Activated CD8-positive, alpha-beta T cell treated with anti-CD3 and anti-CD28 coated beads for 36 hours (primary cell): ENCODE measurements at regions not wholly inside any gene's neighbourhood (a gene's known extent, or its start where the extent isn't known, plus 50 kb on each side); places are given as distances from the start of the nearest gene placed in this dataset.
"Not testable (repeated sequence)": the region's sequence is repeated elsewhere in the genome, so short reads cannot be mapped to it uniquely, and the experiment has no call there.

Experiments used
- ATAC-seq: fragments of 200-7000 bp; cut with Tn5 transposase; one replicate; pipeline ENCODE4 v1.10.0; 2021; ENCODE audit warnings: mild to moderate bottlenecking, moderate library complexity
- CTCF ChIA-PET: fragments of 350-600 bp; sonication (Branson Sonifier 250); formaldehyde crosslinking; loops from one replicate; lab custom pipeline; 2021; ENCODE audit warnings: antibody characterized with exemption; lab: Charles Lee
- POLR2A ChIA-PET: fragments of 350-600 bp; sonication (Branson Sonifier 250); formaldehyde crosslinking; loops from one replicate; lab custom pipeline; 2021; ENCODE audit warnings: antibody characterized with exemption; lab: Charles Lee
- DNase-seq: peaks from one replicate; pipeline ENCODE4 v3.0.0-alpha.2; 2020
- H3K27ac Mint-ChIP-seq: one replicate; pipeline ENCODE4 v1.8.0; 2021; ENCODE audit warnings: mild to moderate bottlenecking, mixed read lengths
- H3K27me3 Mint-ChIP-seq: one replicate; pipeline ENCODE4 v1.8.0; 2021; ENCODE audit warnings: mixed read lengths
- H3K36me3 Mint-ChIP-seq: one replicate; pipeline ENCODE4 v1.8.0; 2021; ENCODE audit warnings: low read depth, mixed read lengths
- H3K4me1 Mint-ChIP-seq: one replicate; pipeline ENCODE4 v1.8.0; 2021; ENCODE audit warnings: low read depth, mixed read lengths
- H3K4me3 Mint-ChIP-seq: one replicate; pipeline ENCODE4 v1.8.0; 2021; ENCODE audit warnings: mild to moderate bottlenecking, moderate library complexity, mixed read lengths
- H3K9me3 Mint-ChIP-seq: one replicate; pipeline ENCODE4 v1.8.0; 2021; ENCODE audit warnings: mixed read lengths
- intact Hi-C: fragments of 100-400 bp; cut with micrococcal nuclease; formaldehyde crosslinking; loops from one replicate; pipeline ENCODE4 v1.10.0; 2022
- TF ChIP-seq, protein P1 (sequence below): fragments of 200-600 bp; IDR thresholded peaks from one replicate; pipeline ENCODE4 v1.8.0; 2022; ENCODE audit warnings: antibody characterized with exemption, mild to moderate bottlenecking

DNA sequence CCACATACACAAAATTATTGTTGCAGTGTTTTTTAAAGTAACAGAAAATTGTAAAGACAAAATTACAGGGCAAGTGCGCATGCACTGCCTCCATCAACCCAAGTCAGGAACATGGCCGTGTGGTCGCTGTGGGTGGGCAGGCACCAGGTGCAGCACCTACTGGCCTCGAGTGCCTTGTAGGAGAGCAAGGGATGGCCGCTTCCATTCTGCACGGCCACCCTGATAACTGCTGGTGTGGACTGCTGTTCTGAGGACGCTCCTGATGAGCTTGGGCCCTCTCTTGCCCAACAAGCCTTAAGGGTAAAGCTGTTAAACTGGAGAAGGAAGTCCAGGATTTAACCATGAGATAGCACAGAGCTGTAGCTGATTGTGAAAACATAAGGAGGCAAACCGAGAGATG, 124.6 kb upstream of the PPP1R9A start:
- H3K4me1 Mint-ChIP-seq, result no peaks in the 10 kb centered on the region
- no peaks in the 10 kb centered on the region for H3K27me3 Mint-ChIP-seq
- no peaks in the 10 kb centered on the region for H3K36me3 Mint-ChIP-seq
- H3K9me3 Mint-ChIP-seq, result no peaks in the 10 kb centered on the region
- POLR2A ChIA-PET, result no interaction called here
- no peak overlapping the region for H3K4me3 Mint-ChIP-seq
- TF ChIP-seq, protein P1, sequence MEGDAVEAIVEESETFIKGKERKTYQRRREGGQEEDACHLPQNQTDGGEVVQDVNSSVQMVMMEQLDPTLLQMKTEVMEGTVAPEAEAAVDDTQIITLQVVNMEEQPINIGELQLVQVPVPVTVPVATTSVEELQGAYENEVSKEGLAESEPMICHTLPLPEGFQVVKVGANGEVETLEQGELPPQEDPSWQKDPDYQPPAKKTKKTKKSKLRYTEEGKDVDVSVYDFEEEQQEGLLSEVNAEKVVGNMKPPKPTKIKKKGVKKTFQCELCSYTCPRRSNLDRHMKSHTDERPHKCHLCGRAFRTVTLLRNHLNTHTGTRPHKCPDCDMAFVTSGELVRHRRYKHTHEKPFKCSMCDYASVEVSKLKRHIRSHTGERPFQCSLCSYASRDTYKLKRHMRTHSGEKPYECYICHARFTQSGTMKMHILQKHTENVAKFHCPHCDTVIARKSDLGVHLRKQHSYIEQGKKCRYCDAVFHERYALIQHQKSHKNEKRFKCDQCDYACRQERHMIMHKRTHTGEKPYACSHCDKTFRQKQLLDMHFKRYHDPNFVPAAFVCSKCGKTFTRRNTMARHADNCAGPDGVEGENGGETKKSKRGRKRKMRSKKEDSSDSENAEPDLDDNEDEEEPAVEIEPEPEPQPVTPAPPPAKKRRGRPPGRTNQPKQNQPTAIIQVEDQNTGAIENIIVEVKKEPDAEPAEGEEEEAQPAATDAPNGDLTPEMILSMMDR, result no peak
- intact Hi-C loops, result no loop called here
- ATAC-seq (no peak), DNase-seq (no peak)
- H3K27ac Mint-ChIP-seq, result no peak overlapping the region
- CTCF ChIA-PET, result no interaction called here

DNA sequence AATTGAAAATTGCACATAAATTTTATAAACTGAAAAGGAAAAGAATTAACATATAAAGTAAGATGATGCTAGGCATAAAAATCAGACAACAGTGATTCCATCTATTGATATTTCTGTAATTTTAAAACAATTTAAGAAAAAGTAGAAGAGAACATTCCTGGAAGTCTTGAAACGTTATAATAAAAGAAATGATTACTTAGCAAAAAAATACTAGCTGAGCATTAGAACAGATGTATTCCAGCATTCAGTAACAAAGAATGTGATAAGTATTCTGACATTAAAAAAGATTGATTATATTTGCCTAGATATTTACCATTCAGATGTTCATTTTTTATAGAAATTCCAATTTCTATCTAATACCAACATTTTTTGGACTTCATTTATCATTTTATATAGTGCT, 120.1 kb upstream of the PPP1R9A start:
- Mint-ChIP-seq H3K27ac (no peak overlapping the region), H3K4me3 (no peak overlapping the region), H3K36me3 (no peaks in the 10 kb centered on the region), H3K9me3 (peaks cover 3% of the 10 kb centered on the region), H3K27me3 (no peaks in the 10 kb centered on the region), H3K4me1 (no peaks in the 10 kb centered on the region)
- TF ChIP-seq, protein P1, result no peak
- no peak for DNase-seq
- ATAC-seq, result no peak
- CTCF ChIA-PET, result no interaction called here
- POLR2A ChIA-PET, result no interaction called here
- intact Hi-C loops, result no loop called here

DNA sequence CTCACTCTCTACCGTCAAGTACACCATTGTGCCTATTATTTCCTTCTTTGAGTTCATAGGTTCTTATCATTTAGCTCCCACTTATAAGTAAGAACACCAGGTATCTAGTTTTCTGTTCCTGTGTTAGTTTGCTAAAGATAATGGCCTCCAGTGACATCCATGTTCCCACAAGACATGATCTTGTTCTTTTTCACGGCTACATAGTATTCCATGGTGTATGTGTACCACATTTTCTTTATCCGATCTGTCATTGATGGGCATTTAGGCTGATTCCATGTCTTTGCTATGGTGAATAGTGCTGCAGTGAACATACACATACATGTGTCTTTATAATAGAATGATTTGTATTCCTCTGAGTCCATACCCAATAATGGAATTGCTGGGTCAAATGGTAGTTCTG, 119.0 kb upstream of the PPP1R9A start:
- H3K27ac Mint-ChIP-seq, DNase-seq, H3K4me1 Mint-ChIP-seq, ATAC-seq, H3K27me3 Mint-ChIP-seq, POLR2A ChIA-PET, H3K4me3 Mint-ChIP-seq, CTCF ChIA-PET, intact Hi-C loops, H3K36me3 Mint-ChIP-seq, H3K9me3 Mint-ChIP-seq: not testable (repeated sequence)

DNA sequence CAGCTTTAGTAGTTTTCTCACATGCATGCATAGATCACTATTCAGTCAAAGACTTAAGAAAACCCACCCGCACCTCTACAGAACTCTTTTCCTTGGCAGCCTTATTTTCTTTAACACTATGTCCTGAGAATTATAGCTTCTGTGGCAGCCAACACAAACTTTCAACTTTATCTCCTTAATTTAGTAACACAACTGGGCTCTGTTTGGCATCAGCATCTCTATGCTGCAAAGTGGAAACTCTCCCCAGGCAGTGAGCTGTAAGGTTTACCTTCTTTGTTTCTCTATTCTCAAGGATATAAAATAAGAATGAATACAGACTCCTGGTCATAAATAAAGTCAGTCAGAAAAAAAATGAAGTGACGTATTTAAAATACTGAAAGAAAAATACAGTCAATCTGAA, 115.2 kb upstream of the PPP1R9A start:
- no peaks in the 10 kb centered on the region for H3K36me3 Mint-ChIP-seq
- no peak for ATAC-seq
- ChIA-PET POLR2A (no interaction called here), CTCF (no interaction called here)
- no peaks in the 10 kb centered on the region for H3K4me1 Mint-ChIP-seq
- no peak for DNase-seq
- intact Hi-C loops, result no loop called here
- no peak overlapping the region for H3K27ac Mint-ChIP-seq
- TF ChIP-seq, protein P1, result no peak
- H3K4me3 Mint-ChIP-seq, result no peak overlapping the region
- H3K27me3 Mint-ChIP-seq, result no peaks in the 10 kb centered on the region
- peaks cover 3% of the 10 kb centered on the region for H3K9me3 Mint-ChIP-seq

DNA sequence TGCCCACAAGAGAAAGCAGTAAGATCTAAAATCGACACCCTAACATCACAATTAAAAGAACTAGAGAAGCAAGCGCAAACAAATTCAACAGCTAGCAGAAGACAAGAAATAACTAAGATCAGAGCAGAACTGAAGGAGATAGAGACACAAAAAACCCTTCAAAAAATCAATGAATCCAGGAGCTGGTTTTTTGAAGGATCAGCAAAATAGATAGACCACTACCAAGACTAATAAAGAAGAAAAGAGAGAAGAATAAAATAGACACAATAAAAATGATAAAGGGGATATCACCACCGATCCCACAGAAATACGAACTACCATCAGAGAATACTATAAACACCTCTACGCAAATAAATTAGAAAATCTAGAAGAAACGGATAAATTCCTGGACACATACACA, 110.0 kb upstream of the PPP1R9A start:
- DNase-seq, H3K27ac Mint-ChIP-seq, H3K4me3 Mint-ChIP-seq, POLR2A ChIA-PET, H3K27me3 Mint-ChIP-seq, H3K9me3 Mint-ChIP-seq, intact Hi-C loops, CTCF ChIA-PET, H3K4me1 Mint-ChIP-seq, ATAC-seq, H3K36me3 Mint-ChIP-seq: not testable (repeated sequence)

DNA sequence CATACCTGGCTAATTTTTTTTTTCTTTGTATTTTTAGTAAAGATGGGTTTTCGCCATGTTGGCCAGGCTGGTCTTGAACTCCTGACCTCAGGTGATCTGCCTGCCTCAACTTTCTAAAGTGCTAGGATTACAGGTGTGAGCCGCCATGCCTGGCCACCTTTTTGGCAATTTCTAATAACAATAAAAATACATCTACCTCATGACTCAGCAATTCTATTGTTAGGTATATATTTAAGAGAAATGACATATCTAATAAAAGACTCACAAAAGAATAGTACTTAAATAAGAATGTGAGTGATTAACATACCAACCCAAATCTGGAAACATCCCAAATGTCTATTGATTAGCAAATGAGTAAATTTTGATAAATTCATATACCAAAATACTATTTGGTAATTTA, 103.6 kb upstream of the PPP1R9A start:
- Mint-ChIP-seq H3K9me3 (no peaks in the 10 kb centered on the region), H3K27me3 (no peaks in the 10 kb centered on the region), H3K4me3 (no peak overlapping the region), H3K4me1 (no peaks in the 10 kb centered on the region), H3K36me3 (no peaks in the 10 kb centered on the region), H3K27ac (no peak overlapping the region)
- POLR2A ChIA-PET, result no interaction called here
- intact Hi-C loops, result no loop called here
- CTCF ChIA-PET, result no interaction called here
- ATAC-seq (no peak), DNase-seq (no peak)
- TF ChIP-seq, protein P1, result no peak

DNA sequence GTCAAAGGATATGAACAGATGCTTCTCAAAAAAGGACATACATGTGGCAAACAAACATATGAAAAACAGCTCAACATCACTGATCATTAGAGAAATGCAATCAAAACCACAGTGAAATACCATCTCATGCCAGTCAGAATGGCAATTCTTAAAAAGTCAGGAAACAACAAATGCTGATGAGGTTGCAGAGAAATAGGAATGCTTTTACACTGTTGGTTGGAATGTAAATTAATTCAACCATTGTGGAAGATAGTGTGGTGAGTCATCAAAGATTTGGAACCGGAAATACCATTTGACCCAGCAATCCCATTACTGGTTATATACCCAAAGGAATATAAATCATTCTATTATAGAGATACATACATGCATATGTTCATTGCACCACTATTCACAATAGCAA, 98.7 kb upstream of the PPP1R9A start:
- DNase-seq, H3K27me3 Mint-ChIP-seq, intact Hi-C loops, H3K36me3 Mint-ChIP-seq, POLR2A ChIA-PET, H3K9me3 Mint-ChIP-seq, H3K4me1 Mint-ChIP-seq, H3K27ac Mint-ChIP-seq, ATAC-seq, H3K4me3 Mint-ChIP-seq: not testable (repeated sequence)
- CTCF ChIA-PET, result interaction anchor here (0.7 kb wide), 1 partner anchor 11 kb away, joined by 3 read pairs; no protein-coding TSS in a partner anchor
